Hematopoietic multipotent progenitor cell treated with erythropoietin and hydrocortisone succinate and interleukin-3 and kit ligand, for 4 days (in vitro differentiated cells): ENCODE measurements at regions not wholly inside any gene's neighbourhood (a gene's known extent, or its start where the extent isn't known, plus 50 kb on each side); places are given as distances from the start of the nearest gene placed in this dataset.
"Not testable (repeated sequence)": the region's sequence is repeated elsewhere in the genome, so short reads cannot be mapped to it uniquely, and the experiment has no call there.

Experiments used
- DNase-seq: peaks from one replicate; pipeline ENCODE4 v3.0.0-alpha.2; 2015

- DNase-seq, result no peak
These were observed 53.5 kb downstream of the TEX51 start for GRCh38 chr2:126952216-126952615.

- DNase-seq, result no peak
These were observed 54.8 kb downstream of the TEX51 start for GRCh38 chr2:126953483-126953882.

- DNase-seq, result no peak
These were observed 56.1 kb downstream of the TEX51 start for GRCh38 chr2:126954831-126955230.

GRCh38 chr2:126956773-126957172 lies 58.1 kb downstream of the TEX51 start:
- DNase-seq, result not testable (repeated sequence)

- DNase-seq, result no peak
These were observed 64.7 kb downstream of the TEX51 start for GRCh38 chr2:126963390-126963789.

GRCh38 chr2:126966601-126967000 lies 67.9 kb downstream of the TEX51 start:
- DNase-seq, result no peak

- no peak for DNase-seq
These were observed 71.9 kb downstream of the TEX51 start for GRCh38 chr2:126970583-126970982.

- no peak for DNase-seq
These were observed 72.4 kb downstream of the TEX51 start for GRCh38 chr2:126971162-126971480.

GRCh38 chr2:126971481-126972278 lies 73.0 kb downstream of the TEX51 start:
- DNase-seq, result peak; percentile 85

- DNase-seq, result no peak
These were observed 73.6 kb downstream of the TEX51 start for GRCh38 chr2:126972279-126972626.

- no peak for DNase-seq
These were observed 75.1 kb downstream of the TEX51 start for GRCh38 chr2:126973745-126974144.

GRCh38 chr2:126975671-126976655 lies 77.3 kb downstream of the TEX51 start:
- no peak for DNase-seq

- no peak for DNase-seq
These were observed 78.1 kb downstream of the TEX51 start for GRCh38 chr2:126976721-126977328.

GRCh38 chr2:126978333-126978732 lies 79.6 kb downstream of the TEX51 start:
- no peak for DNase-seq

- no peak for DNase-seq
These were observed 80.6 kb downstream of the TEX51 start for GRCh38 chr2:126979039-126980003.

GRCh38 chr2:126981476-126981875 lies 82.8 kb downstream of the TEX51 start:
- DNase-seq, result no peak

GRCh38 chr2:126982935-126983334 lies 84.2 kb downstream of the TEX51 start:
- DNase-seq, result no peak

- no peak for DNase-seq
These were observed 88.0 kb downstream of the TEX51 start for GRCh38 chr2:126986631-126987187.

GRCh38 chr2:126988482-126988881 lies 89.8 kb downstream of the TEX51 start:
- no peak for DNase-seq

- DNase-seq, result not testable (repeated sequence)
These were observed 90.4 kb downstream of the TEX51 start for GRCh38 chr2:126989064-126989463.

GRCh38 chr2:126990200-126990599 lies 91.5 kb downstream of the TEX51 start:
- DNase-seq, result no peak
